Nephron (organoid): ENCODE measurements at regions not wholly inside any gene's neighbourhood (a gene's known extent, or its start where the extent isn't known, plus 50 kb on each side); places are given as distances from the start of the nearest gene placed in this dataset.

Experiments
- H3K27ac Mint-ChIP-seq, 3 experiments: 2 replicates each; pipeline ENCODE4 v1.8.0; 2020; ENCODE audit warnings: mixed read lengths in 3 of 3, mild to moderate bottlenecking in 2 of 3, moderate library complexity in 1 of 3
- H3K27me3 Mint-ChIP-seq: 2 replicates; pipeline ENCODE4 v1.8.0; 2021; ENCODE audit warnings: low read depth, mild to moderate bottlenecking, moderate library complexity, mixed read lengths
- H3K36me3 Mint-ChIP-seq: 2 replicates; pipeline ENCODE4 v1.8.0; 2020; ENCODE audit warnings: low read depth, mixed read lengths
- H3K4me1 Mint-ChIP-seq: 2 replicates; pipeline ENCODE4 v1.8.0; 2020; ENCODE audit warnings: mixed read lengths
- H3K4me3 Mint-ChIP-seq, 3 experiments: 2 replicates each; pipeline ENCODE4 v1.8.0; 2020; ENCODE audit warnings: mild to moderate bottlenecking in 3 of 3, mixed read lengths in 3 of 3, moderate library complexity in 2 of 3
- H3K9me3 Mint-ChIP-seq: 2 replicates; pipeline ENCODE4 v1.8.0; 2020; ENCODE audit warnings: mixed read lengths
- CTCF ChIP-seq, 3 experiments: fragments of 200-600 bp; sonication (generic); IDR thresholded peaks; one replicate each; pipeline ENCODE4 v1.5.0; 2021; ENCODE audit warnings: antibody characterized with exemption in 3 of 3; ENCODE audit not compliant: unreplicated experiment in 3 of 3

- no peaks in the 10 kb centered on the region for H3K9me3 Mint-ChIP-seq
- no peaks in the 10 kb centered on the region for H3K36me3 Mint-ChIP-seq
Measured at GRCh38 chr1:55362558-55362957, 147.4 kb upstream of the USP24 start.

GRCh38 chr1:55359611-55360010, 144.4 kb upstream of the USP24 start:
- no peak for TF ChIP-seq CTCF (IDR thresholded peaks at IDR 0.05; ENCODE audit: unreplicated experiment in 3 of 3)
- peaks cover 30% of the 10 kb centered on the region for H3K4me1 Mint-ChIP-seq
- H3K4me3 Mint-ChIP-seq, result no peak overlapping the region
- H3K36me3 Mint-ChIP-seq, result no peaks in the 10 kb centered on the region
- H3K9me3 Mint-ChIP-seq, result no peaks in the 10 kb centered on the region
- H3K27me3 Mint-ChIP-seq, result peaks cover 5% of the 10 kb centered on the region
- peak overlapping the region in 1 of 3 experiments; percentile 54 for H3K27ac Mint-ChIP-seq

More at GRCh38 chr1:55362558-55362957, 147.4 kb upstream of the USP24 start:
- peaks cover 28% of the 10 kb centered on the region for H3K4me1 Mint-ChIP-seq
- H3K4me3 Mint-ChIP-seq, result no peak overlapping the region
- H3K27me3 Mint-ChIP-seq, result peaks cover 9% of the 10 kb centered on the region
- peak overlapping the region in 2 of 3 experiments; percentile 67 to 70 for H3K27ac Mint-ChIP-seq
- no peak for TF ChIP-seq CTCF (IDR thresholded peaks at IDR 0.05; ENCODE audit: unreplicated experiment in 3 of 3)

GRCh38 chr1:55358581-55358980, 143.4 kb upstream of the USP24 start:
- H3K36me3 Mint-ChIP-seq, result no peaks in the 10 kb centered on the region
- no peak for TF ChIP-seq CTCF (IDR thresholded peaks at IDR 0.05; ENCODE audit: unreplicated experiment in 3 of 3)
- peaks cover 5% of the 10 kb centered on the region for H3K27me3 Mint-ChIP-seq
- H3K9me3 Mint-ChIP-seq, result no peaks in the 10 kb centered on the region
- peak overlapping the region in 2 of 3 experiments; percentile 40 to 54 for H3K27ac Mint-ChIP-seq
- no peak overlapping the region for H3K4me3 Mint-ChIP-seq
- H3K4me1 Mint-ChIP-seq, result peaks cover 39% of the 10 kb centered on the region

GRCh38 chr1:55355549-55355948, 140.4 kb upstream of the USP24 start:
- H3K36me3 Mint-ChIP-seq, result no peaks in the 10 kb centered on the region
- H3K4me1 Mint-ChIP-seq, result peaks cover 47% of the 10 kb centered on the region
- H3K9me3 Mint-ChIP-seq, result no peaks in the 10 kb centered on the region
- H3K27ac Mint-ChIP-seq, result no peak overlapping the region
- no peak overlapping the region for H3K4me3 Mint-ChIP-seq
- peaks cover 4% of the 10 kb centered on the region for H3K27me3 Mint-ChIP-seq
- TF ChIP-seq CTCF (IDR thresholded peaks at IDR 0.05; ENCODE audit: unreplicated experiment in 3 of 3), result no peak

- H3K4me1 Mint-ChIP-seq, result peaks cover 40% of the 10 kb centered on the region
- no peaks in the 10 kb centered on the region for H3K36me3 Mint-ChIP-seq
- H3K27me3 Mint-ChIP-seq, result peaks cover 7% of the 10 kb centered on the region
- no peak for TF ChIP-seq CTCF (IDR thresholded peaks at IDR 0.05; ENCODE audit: unreplicated experiment in 3 of 3)
- H3K4me3 Mint-ChIP-seq, result no peak overlapping the region
- H3K9me3 Mint-ChIP-seq, result no peaks in the 10 kb centered on the region
- no peak overlapping the region for H3K27ac Mint-ChIP-seq
Measured at GRCh38 chr1:55353707-55354620, 138.8 kb upstream of the USP24 start.

GRCh38 chr1:55352811-55353180, 137.6 kb upstream of the USP24 start:
- Mint-ChIP-seq H3K9me3 (no peaks in the 10 kb centered on the region), H3K27me3 (peaks cover 16% of the 10 kb centered on the region), H3K27ac (peak overlapping the region in 2 of 3 experiments; percentile 38 to 70), H3K36me3 (no peaks in the 10 kb centered on the region), H3K4me1 (peaks cover 36% of the 10 kb centered on the region), H3K4me3 (no peak overlapping the region)
- TF ChIP-seq CTCF (IDR thresholded peaks at IDR 0.05; ENCODE audit: unreplicated experiment in 3 of 3), result no peak
